Thoracic aorta (tissue), 2 donors: ENCODE measurements at regions not wholly inside any gene's neighbourhood (a gene's known extent, or its start where the extent isn't known, plus 50 kb on each side); places are given as distances from the start of the nearest gene placed in this dataset.

Experiments used
- ATAC-seq: fragments of 150-250 bp; one replicate; pipeline ENCODE4 v1.8.0; 2017; ENCODE audit warnings: low read depth; ENCODE audit not compliant: insufficient number of reproducible peaks, low FRiP score
- DNase-seq: peaks from one replicate; pipeline ENCODE4 v3.0.0-alpha.2; 2020; ENCODE audit warnings: low spot score
- H3K27ac ChIP-seq, 2 donors: fragments of 200-600 bp; sonication (generic); 1 replicate in 1 of 2; 2 replicates in 1 of 2; pipeline ENCODE4 v1.5.1; 2016; ENCODE audit warnings: mild to moderate bottlenecking in 2 of 2, moderate library complexity in 2 of 2
- H3K27me3 ChIP-seq: fragments of 200-600 bp; sonication (generic); replicated peaks from 2 replicates; pipeline ENCODE4 v1.6.0; 2016; ENCODE audit warnings: mild to moderate bottlenecking; ENCODE audit not compliant: insufficient read depth
- H3K36me3 ChIP-seq: fragments of 200-600 bp; sonication (generic); one replicate; pipeline ENCODE4 v1.5.1; 2016
- H3K4me1 ChIP-seq, 2 donors: fragments of 200-600 bp; sonication (generic); 1 replicate in 1 of 2; 2 replicates in 1 of 2; pipeline versions ENCODE4 v1.5.1 to v1.6.0; 2016; ENCODE audit warnings: low read depth in 2 of 2, mild to moderate bottlenecking in 1 of 2; ENCODE audit not compliant: control insufficient read depth in 1 of 2
- H3K4me3 ChIP-seq: fragments of 200-600 bp; sonication (generic); 2 replicates; pipeline ENCODE4 v1.5.1; 2016; ENCODE audit warnings: mild to moderate bottlenecking
- H3K9me3 ChIP-seq: fragments of 200-600 bp; sonication (generic); 2 replicates; pipeline ENCODE4 v1.5.1; 2016
- TF ChIP-seq, protein P1 (sequence below): fragments of 200-600 bp; sonication (generic); IDR thresholded peaks from one replicate; pipeline ENCODE4 v1.5.1; 2019; ENCODE audit warnings: antibody characterized with exemption

DNA sequence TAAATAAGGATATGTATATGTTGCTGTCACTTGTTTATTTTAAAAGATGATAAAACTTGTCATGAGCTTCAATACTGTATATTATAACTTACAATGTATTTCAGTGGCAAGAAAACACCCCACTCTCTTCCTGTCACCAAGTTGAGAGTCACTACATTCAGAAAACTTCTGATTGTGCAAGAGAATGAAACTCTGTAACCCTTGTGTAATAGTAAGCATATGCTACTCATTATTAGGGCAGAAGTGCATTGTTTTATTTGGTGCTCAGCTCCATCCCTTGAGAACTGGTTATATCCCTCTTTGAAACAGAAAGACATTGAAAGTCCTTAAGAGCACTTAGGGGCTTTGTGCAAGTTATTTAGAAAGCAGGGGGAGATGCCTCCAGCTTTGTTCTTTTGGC is 594.5 kb downstream of the ARAP2 start:
- TF ChIP-seq, protein P1, sequence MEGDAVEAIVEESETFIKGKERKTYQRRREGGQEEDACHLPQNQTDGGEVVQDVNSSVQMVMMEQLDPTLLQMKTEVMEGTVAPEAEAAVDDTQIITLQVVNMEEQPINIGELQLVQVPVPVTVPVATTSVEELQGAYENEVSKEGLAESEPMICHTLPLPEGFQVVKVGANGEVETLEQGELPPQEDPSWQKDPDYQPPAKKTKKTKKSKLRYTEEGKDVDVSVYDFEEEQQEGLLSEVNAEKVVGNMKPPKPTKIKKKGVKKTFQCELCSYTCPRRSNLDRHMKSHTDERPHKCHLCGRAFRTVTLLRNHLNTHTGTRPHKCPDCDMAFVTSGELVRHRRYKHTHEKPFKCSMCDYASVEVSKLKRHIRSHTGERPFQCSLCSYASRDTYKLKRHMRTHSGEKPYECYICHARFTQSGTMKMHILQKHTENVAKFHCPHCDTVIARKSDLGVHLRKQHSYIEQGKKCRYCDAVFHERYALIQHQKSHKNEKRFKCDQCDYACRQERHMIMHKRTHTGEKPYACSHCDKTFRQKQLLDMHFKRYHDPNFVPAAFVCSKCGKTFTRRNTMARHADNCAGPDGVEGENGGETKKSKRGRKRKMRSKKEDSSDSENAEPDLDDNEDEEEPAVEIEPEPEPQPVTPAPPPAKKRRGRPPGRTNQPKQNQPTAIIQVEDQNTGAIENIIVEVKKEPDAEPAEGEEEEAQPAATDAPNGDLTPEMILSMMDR: no peak
- no peaks in the 10 kb centered on the region for H3K4me1 ChIP-seq
- ATAC-seq (no peak), DNase-seq (no peak)
- H3K27me3 ChIP-seq: no peaks in the 10 kb centered on the region
- H3K4me3 ChIP-seq: no peak overlapping the region
- H3K36me3 ChIP-seq: no peaks in the 10 kb centered on the region
- no peak overlapping the region for H3K27ac ChIP-seq
- no peaks in the 10 kb centered on the region for H3K9me3 ChIP-seq

DNA sequence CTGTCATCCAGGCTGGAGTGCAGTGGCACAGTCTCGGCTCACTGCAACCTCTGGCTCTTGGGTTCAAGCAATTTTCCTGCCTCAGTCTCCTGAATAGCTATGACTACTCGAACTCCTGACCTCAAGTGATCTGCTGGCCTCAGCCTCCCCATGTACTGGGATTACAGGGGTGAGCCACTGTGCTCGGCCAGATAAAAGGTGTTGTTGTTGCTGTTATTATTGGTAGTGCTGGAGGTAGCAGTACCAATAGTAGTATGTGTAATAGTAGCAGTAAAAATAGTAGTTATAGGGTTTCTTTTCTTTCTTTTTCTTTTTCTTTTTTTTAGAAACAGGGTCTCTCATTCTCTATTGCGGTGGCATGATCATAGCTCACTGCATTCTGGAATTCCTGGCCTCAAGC is 592.1 kb downstream of the ARAP2 start:
- no peaks in the 10 kb centered on the region for H3K9me3 ChIP-seq
- ATAC-seq: no peak
- no peaks in the 10 kb centered on the region for H3K4me1 ChIP-seq
- no peak for DNase-seq
- H3K4me3 ChIP-seq: no peak overlapping the region
- H3K27ac ChIP-seq: no peak overlapping the region
- no peaks in the 10 kb centered on the region for H3K27me3 ChIP-seq
- no peaks in the 10 kb centered on the region for H3K36me3 ChIP-seq
- TF ChIP-seq, protein P1: no peak

DNA sequence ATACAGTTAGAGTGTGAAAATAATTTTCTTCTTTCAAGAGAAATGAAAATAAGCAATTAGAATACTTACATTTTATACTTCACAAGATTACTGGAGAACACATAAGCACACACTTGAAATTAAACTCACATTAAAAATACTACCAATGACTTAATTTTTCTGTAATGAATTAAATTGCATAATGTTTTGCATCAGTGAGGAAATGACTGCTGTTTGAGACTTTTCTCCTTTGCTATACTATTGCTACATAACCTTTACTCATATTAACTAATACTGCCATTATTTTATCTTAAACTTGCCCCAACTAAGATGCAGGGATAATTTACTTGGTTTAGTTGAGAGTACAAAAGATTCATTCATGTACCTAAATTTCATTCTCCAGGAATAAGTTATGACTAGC is 590.9 kb downstream of the ARAP2 start:
- no peak for DNase-seq
- Histone ChIP-seq H3K27ac (no peak overlapping the region), H3K27me3 (no peaks in the 10 kb centered on the region), H3K4me3 (no peak overlapping the region), H3K9me3 (no peaks in the 10 kb centered on the region), H3K4me1 (no peaks in the 10 kb centered on the region), H3K36me3 (no peaks in the 10 kb centered on the region)
- TF ChIP-seq, protein P1: no peak
- no peak for ATAC-seq

DNA sequence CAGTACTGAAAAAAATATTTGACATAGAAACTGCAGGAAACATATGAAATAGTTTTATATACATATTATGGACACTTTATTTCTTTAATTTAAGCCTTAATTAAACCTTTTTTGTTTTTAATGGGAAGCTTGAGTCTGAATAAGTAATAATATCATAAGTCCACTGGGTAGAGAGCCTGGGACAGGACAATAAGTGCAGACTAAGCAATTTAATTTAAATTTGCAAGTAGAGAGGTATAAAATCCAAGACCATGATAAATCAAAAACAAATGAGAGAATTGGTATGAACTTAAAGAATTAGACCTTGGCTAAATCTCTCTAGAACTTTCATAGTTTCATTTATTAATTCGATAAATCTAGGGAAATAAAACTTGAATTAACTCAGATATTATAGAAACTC is 571.2 kb downstream of the ARAP2 start:
- no peak overlapping the region for H3K4me3 ChIP-seq
- ATAC-seq: no peak
- no peaks in the 10 kb centered on the region for H3K36me3 ChIP-seq
- no peaks in the 10 kb centered on the region for H3K4me1 ChIP-seq
- no peak for DNase-seq
- H3K27me3 ChIP-seq: no peaks in the 10 kb centered on the region
- TF ChIP-seq, protein P1: no peak
- H3K9me3 ChIP-seq: no peaks in the 10 kb centered on the region
- no peak overlapping the region for H3K27ac ChIP-seq

DNA sequence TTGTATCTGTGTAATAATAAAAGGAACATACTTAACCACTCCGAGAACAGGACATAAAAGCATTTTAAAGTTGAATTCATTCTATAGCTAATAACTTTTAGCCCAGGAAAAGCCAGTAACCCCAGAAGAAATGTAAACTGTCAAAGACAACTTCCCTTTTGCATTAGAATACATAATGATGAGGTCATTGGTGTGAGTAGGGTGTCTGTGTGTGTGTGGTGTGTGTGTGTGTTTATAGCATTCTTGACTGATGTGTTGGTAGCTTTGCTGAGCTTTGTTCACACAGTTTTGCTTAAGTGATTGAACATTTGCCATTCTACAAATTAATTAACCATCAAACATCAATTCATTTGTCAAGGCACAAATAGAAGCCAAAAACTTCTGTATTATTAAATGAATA is 559.6 kb downstream of the ARAP2 start:
- Histone ChIP-seq H3K4me1 (no peaks in the 10 kb centered on the region), H3K36me3 (no peaks in the 10 kb centered on the region), H3K9me3 (no peaks in the 10 kb centered on the region), H3K4me3 (no peak overlapping the region), H3K27ac (no peak overlapping the region), H3K27me3 (no peaks in the 10 kb centered on the region)
- TF ChIP-seq, protein P1: no peak
- ATAC-seq (no peak), DNase-seq (no peak)
